ENCODE measurements at regions not wholly inside any gene's neighbourhood (a gene's known extent, or its start where the extent isn't known, plus 50 kb on each side); places are given as distances from the start of the nearest gene placed in this dataset.

GRCh38 chr7:20554072-20554471 is 61.4 kb upstream of the ABCB5 start:
- no peak for TF ChIP-seq CTCF (IDR thresholded peaks at IDR 0.05; ENCODE audit: borderline replicate concordance, insufficient read depth, low read depth, low read length)
- no peak overlapping the region for H3K4me3 ChIP-seq (ENCODE audit: low read depth, low read length)

- H3K4me3 ChIP-seq (ENCODE audit: low read depth, low read length), result no peak overlapping the region
- no peak for TF ChIP-seq CTCF (IDR thresholded peaks at IDR 0.05; ENCODE audit: borderline replicate concordance, insufficient read depth, low read depth, low read length)
Measured at GRCh38 chr7:20556091-20556490, 59.4 kb upstream of the ABCB5 start.

GRCh38 chr7:20557116-20557515 is 58.4 kb upstream of the ABCB5 start:
- no peak for TF ChIP-seq CTCF (IDR thresholded peaks at IDR 0.05; ENCODE audit: borderline replicate concordance, insufficient read depth, low read depth, low read length)
- H3K4me3 ChIP-seq (ENCODE audit: low read depth, low read length), result no peak overlapping the region

GRCh38 chr7:20558963-20559716 is 56.3 kb upstream of the ABCB5 start:
- no peak for TF ChIP-seq CTCF (IDR thresholded peaks at IDR 0.05; ENCODE audit: borderline replicate concordance, insufficient read depth, low read depth, low read length)

GRCh38 chr7:20559883-20560282 is 55.6 kb upstream of the ABCB5 start:
- no peak for TF ChIP-seq CTCF (IDR thresholded peaks at IDR 0.05; ENCODE audit: borderline replicate concordance, insufficient read depth, low read depth, low read length)
- no peak overlapping the region for H3K4me3 ChIP-seq (ENCODE audit: low read depth, low read length)

More at GRCh38 chr7:20558963-20559716, 56.3 kb upstream of the ABCB5 start:
- H3K4me3 ChIP-seq (ENCODE audit: low read depth, low read length), result no peak overlapping the region

GRCh38 chr7:20560325-20561180 is 54.9 kb upstream of the ABCB5 start:
- TF ChIP-seq CTCF (IDR thresholded peaks at IDR 0.05; ENCODE audit: borderline replicate concordance, insufficient read depth, low read depth, low read length), result no peak
- H3K4me3 ChIP-seq (ENCODE audit: low read depth, low read length), result no peak overlapping the region

Measured in GM12875 (cell line).